Progenitor cell of endocrine pancreas (in vitro differentiated cells): ENCODE measurements at regions not wholly inside any gene's neighbourhood (a gene's known extent, or its start where the extent isn't known, plus 50 kb on each side); places are given as distances from the start of the nearest gene placed in this dataset.
A peak's percentile ranks its signal among the peaks of the same experiment; 100 is the strongest.

Experiments used
- DNase-seq: peaks from one replicate; pipeline ENCODE4 v3.0.0; 2021; ENCODE audit warnings: low spot score; ENCODE audit not compliant: unreplicated experiment
- H3K27ac Mint-ChIP-seq: 2 replicates; pipeline ENCODE4 v1.8.0; 2021; ENCODE audit warnings: mild to moderate bottlenecking, moderate library complexity, mixed read lengths
- H3K27me3 Mint-ChIP-seq: 2 replicates; pipeline ENCODE4 v1.8.0; 2021; ENCODE audit warnings: mixed read lengths
- H3K36me3 Mint-ChIP-seq: 2 replicates; pipeline ENCODE4 v1.8.0; 2022; ENCODE audit warnings: mixed read lengths; ENCODE audit not compliant: insufficient read depth
- H3K4me1 Mint-ChIP-seq: 2 replicates; pipeline ENCODE4 v1.8.0; 2021; ENCODE audit warnings: low read depth, mixed read lengths
- H3K4me3 Mint-ChIP-seq: 2 replicates; pipeline ENCODE4 v1.8.0; 2021; ENCODE audit warnings: low read depth, mild to moderate bottlenecking, moderate library complexity, mixed read lengths
- H3K9me3 Mint-ChIP-seq: 2 replicates; pipeline ENCODE4 v1.8.0; 2021; ENCODE audit warnings: low read depth, mixed read lengths
- CTCF ChIP-seq: fragments of 200-600 bp; sonication (generic); IDR thresholded peaks from one replicate; pipeline ENCODE4 v1.5.0; 2021; ENCODE audit warnings: antibody characterized with exemption, mild to moderate bottlenecking; ENCODE audit not compliant: unreplicated experiment

GRCh38 chr2:67873916-67874315 is 188.9 kb downstream of the C1D start:
- DNase-seq: no peak
- no peak for TF ChIP-seq CTCF
- no peak overlapping the region for H3K27ac Mint-ChIP-seq
- H3K9me3 Mint-ChIP-seq: no peaks in the 10 kb centered on the region
- peaks cover 4% of the 10 kb centered on the region for H3K4me1 Mint-ChIP-seq
- peaks cover 51% of the 10 kb centered on the region for H3K27me3 Mint-ChIP-seq
- H3K4me3 Mint-ChIP-seq: no peak overlapping the region
- H3K36me3 Mint-ChIP-seq: no peaks in the 10 kb centered on the region

GRCh38 chr2:67876176-67876575 is 186.6 kb downstream of the C1D start:
- H3K27ac Mint-ChIP-seq: no peak overlapping the region
- peaks cover 50% of the 10 kb centered on the region for H3K27me3 Mint-ChIP-seq
- no peaks in the 10 kb centered on the region for H3K9me3 Mint-ChIP-seq
- no peak overlapping the region for H3K4me3 Mint-ChIP-seq
- no peak for DNase-seq
- H3K36me3 Mint-ChIP-seq: no peaks in the 10 kb centered on the region
- peaks cover 4% of the 10 kb centered on the region for H3K4me1 Mint-ChIP-seq
- TF ChIP-seq CTCF: no peak

- peak overlapping the region; percentile 53 for H3K27ac Mint-ChIP-seq
- no peaks in the 10 kb centered on the region for H3K9me3 Mint-ChIP-seq
- H3K27me3 Mint-ChIP-seq: peaks cover 52% of the 10 kb centered on the region
- H3K36me3 Mint-ChIP-seq: no peaks in the 10 kb centered on the region
- TF ChIP-seq CTCF: no peak
- no peaks in the 10 kb centered on the region for H3K4me1 Mint-ChIP-seq
- no peak for DNase-seq
- no peak overlapping the region for H3K4me3 Mint-ChIP-seq
These were observed 185.5 kb downstream of the C1D start for GRCh38 chr2:67877301-67877700.

GRCh38 chr2:67878743-67879142 is 184.1 kb downstream of the C1D start:
- Mint-ChIP-seq H3K4me1 (no peaks in the 10 kb centered on the region), H3K27me3 (peaks cover 55% of the 10 kb centered on the region), H3K36me3 (no peaks in the 10 kb centered on the region), H3K4me3 (no peak overlapping the region), H3K27ac (no peak overlapping the region), H3K9me3 (no peaks in the 10 kb centered on the region)
- no peak for TF ChIP-seq CTCF
- DNase-seq: no peak

- H3K27ac Mint-ChIP-seq: no peak overlapping the region
- DNase-seq: no peak
- no peak for TF ChIP-seq CTCF
These were observed 183.1 kb downstream of the C1D start for GRCh38 chr2:67879586-67880290.

More at GRCh38 chr2:67879586-67880290, 183.1 kb downstream of the C1D start:
- Mint-ChIP-seq H3K9me3 (no peaks in the 10 kb centered on the region), H3K36me3 (no peaks in the 10 kb centered on the region), H3K4me3 (no peak overlapping the region), H3K27me3 (peaks cover 59% of the 10 kb centered on the region), H3K4me1 (no peaks in the 10 kb centered on the region)
